ENCODE measurements at regions not wholly inside any gene's neighbourhood (a gene's known extent, or its start where the extent isn't known, plus 50 kb on each side); places are given as distances from the start of the nearest gene placed in this dataset.

DNA sequence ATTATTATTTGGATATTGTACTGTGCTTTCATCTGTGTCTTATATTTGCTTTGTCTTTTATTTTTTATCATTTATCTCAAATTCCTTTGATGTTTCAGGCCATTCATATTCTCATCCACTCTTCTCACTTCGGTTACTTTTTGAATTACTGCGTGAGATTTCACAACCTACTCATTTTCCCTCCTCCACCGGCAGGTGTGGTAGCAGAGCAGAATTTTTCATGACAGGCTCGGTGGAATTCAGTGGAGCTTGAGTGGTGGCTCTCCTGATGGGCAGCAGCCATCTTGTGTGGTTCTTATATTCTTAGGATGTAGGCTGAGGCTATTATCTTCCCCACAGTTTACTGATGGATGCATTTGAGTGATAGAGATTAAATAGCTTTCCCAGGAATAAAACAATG, 92.3 kb upstream of the IVNS1ABP start:
- in situ Hi-C loops (cut with MboI; ENCODE audit: low sequenced_read_pairs, unreplicated experiment): no loop called here
- no peak for DNase-seq (ENCODE audit: low spot score)

DNA sequence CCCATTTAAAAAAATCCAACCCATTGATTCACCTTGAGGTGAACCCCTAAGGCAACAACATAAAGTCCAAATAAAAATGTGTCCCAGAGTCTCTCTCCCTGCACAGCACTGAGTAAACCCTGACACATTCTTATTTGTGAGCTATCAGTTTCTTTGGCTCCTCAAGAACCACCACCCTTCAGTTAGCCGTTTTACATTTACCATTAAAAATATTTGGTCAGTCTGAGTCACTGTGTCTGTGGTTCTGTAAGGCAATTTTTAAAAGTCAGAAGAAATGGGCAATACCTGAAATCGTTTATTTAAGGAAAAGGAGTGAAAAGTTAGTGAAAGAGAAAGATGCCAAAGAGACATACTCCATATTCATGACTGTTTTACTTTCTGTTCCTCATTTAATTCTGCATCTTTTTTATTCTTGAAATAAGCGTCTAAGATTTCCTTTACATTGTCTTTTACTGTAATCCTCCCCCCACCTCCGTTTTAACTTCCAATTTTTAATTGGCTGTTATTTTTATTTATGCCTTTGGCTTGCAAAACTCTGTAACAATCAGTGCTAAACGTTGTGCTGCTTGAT, 91.7 kb upstream of the IVNS1ABP start:
- in situ Hi-C loops (cut with MboI; ENCODE audit: low sequenced_read_pairs, unreplicated experiment): no loop called here
- TF ChIP-seq, protein P1, sequence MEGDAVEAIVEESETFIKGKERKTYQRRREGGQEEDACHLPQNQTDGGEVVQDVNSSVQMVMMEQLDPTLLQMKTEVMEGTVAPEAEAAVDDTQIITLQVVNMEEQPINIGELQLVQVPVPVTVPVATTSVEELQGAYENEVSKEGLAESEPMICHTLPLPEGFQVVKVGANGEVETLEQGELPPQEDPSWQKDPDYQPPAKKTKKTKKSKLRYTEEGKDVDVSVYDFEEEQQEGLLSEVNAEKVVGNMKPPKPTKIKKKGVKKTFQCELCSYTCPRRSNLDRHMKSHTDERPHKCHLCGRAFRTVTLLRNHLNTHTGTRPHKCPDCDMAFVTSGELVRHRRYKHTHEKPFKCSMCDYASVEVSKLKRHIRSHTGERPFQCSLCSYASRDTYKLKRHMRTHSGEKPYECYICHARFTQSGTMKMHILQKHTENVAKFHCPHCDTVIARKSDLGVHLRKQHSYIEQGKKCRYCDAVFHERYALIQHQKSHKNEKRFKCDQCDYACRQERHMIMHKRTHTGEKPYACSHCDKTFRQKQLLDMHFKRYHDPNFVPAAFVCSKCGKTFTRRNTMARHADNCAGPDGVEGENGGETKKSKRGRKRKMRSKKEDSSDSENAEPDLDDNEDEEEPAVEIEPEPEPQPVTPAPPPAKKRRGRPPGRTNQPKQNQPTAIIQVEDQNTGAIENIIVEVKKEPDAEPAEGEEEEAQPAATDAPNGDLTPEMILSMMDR (IDR thresholded peaks at IDR 0.05; ENCODE audit: borderline replicate concordance, control extremely low read depth, extremely low read depth, insufficient read depth, missing control alignments): no peak
- DNase-seq (ENCODE audit: low spot score): no peak

More for the DNA sequence above, 92.3 kb upstream of the IVNS1ABP start:
- TF ChIP-seq, protein P1 (IDR thresholded peaks at IDR 0.05; ENCODE audit: borderline replicate concordance, control extremely low read depth, extremely low read depth, insufficient read depth, missing control alignments): no peak

DNA sequence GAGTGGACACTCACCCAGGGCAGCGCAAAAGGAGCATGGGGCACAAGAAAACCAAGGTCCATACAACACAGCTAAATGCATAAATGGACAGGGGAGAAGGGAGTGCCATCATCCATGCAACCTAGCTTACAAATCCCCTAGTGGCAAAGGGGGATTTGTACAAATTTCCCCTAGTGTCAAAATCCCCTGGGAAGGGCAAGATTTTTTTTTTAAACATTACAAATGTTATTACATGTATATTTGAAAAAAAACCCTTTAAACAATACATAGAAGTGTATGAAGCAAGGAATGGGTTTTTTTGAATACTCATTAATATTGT, 89.6 kb upstream of the IVNS1ABP start:
- in situ Hi-C loops (cut with MboI; ENCODE audit: low sequenced_read_pairs, unreplicated experiment): no loop called here
- peak; percentile 39 for DNase-seq (ENCODE audit: low spot score)
- TF ChIP-seq, protein P1 (IDR thresholded peaks at IDR 0.05; ENCODE audit: borderline replicate concordance, control extremely low read depth, extremely low read depth, insufficient read depth, missing control alignments): no peak

DNA sequence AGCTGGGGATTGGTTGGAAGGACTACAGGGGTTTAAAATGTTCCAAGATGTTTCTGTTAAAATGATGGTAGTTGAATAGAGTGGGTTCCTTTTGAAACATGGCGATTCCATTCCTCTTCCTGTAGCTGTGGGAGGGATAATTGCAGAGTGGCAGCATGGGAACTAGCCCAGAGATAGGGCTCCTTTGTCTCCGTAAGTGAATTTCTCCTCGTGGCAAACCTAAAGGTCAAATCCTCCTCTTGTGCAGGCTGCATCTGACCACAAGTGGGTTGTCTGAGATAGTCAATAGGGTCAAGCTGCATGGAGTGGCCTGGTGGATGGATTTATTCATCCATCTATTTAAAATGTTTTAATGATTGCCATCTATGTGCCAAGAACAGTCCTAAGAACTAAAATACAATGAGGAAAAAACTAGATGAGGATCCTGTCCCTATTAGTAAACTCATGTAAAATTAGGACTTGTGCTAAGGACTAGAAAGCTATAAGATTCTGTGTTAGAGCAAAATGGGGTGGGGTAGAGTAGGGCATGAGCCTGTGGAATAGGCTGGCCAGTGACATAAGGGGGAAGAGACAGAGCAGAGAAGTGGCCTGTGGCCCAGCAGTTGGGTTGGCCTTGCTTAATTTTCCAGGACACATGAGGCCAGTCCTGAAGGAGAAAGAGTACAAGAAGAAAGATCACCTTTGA, 89.1 kb upstream of the IVNS1ABP start:
- TF ChIP-seq, protein P1 (IDR thresholded peaks at IDR 0.05; ENCODE audit: borderline replicate concordance, control extremely low read depth, extremely low read depth, insufficient read depth, missing control alignments): no peak
- no peak for DNase-seq (ENCODE audit: low spot score)
- in situ Hi-C loops (cut with MboI; ENCODE audit: low sequenced_read_pairs, unreplicated experiment): no loop called here

DNA sequence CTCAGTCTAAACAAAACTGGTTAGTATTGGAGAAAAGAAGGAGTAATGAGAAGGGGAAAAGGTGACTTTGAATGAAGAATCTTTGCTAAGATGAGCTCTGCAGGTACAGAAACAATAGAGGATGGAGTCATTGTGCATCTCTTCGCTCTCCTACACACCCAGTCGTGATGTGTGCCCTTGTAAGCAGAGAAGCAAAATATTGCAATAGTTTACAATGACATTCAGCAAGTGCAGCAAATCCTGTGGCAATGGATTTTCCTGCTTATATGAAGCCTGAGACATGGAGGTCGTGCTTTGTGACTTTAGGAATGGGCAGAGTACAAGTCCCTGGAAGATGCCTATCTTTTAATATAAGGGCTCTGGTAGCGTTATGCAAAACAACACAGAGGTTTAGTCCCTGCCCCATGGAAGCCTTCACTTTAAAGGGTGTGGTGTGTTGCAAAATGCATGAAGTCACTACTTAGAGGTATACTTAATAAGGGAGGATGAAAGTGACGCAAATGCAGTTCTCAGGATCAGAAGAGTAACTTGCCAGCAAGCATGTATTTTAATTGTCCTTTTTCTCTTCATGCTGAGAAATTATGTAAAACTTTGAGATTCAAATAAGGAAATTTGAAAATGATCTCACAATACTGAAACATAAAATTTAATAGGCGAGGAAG, 88.0 kb upstream of the IVNS1ABP start:
- no peak for DNase-seq (ENCODE audit: low spot score)
- TF ChIP-seq, protein P1 (IDR thresholded peaks at IDR 0.05; ENCODE audit: borderline replicate concordance, control extremely low read depth, extremely low read depth, insufficient read depth, missing control alignments): no peak
- in situ Hi-C loops (cut with MboI; ENCODE audit: low sequenced_read_pairs, unreplicated experiment): no loop called here

DNA sequence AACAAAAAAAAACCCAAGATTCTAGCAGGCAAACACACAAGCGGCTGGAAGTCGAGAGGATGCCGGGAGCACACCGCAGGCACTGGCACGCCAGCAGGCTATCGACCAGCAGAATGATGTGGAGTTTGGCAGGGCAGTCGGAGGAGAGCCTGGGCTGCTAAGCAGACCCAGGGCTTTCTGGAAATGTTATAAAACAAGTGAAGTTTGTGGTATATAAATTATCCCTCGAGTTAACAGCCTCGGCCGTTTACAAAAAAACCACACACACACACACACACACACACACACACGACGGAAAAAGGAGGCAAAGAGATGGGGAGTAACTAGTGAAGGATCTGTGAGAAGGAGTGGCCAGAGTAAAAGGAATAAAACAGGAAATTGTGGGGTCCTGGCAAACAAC, 87.2 kb upstream of the IVNS1ABP start:
- DNase-seq (ENCODE audit: low spot score): no peak
- in situ Hi-C loops (cut with MboI; ENCODE audit: low sequenced_read_pairs, unreplicated experiment): no loop called here
- TF ChIP-seq, protein P1 (IDR thresholded peaks at IDR 0.05; ENCODE audit: borderline replicate concordance, control extremely low read depth, extremely low read depth, insufficient read depth, missing control alignments): no peak
